K562 (cell line): ENCODE measurements at regions not wholly inside any gene's neighbourhood (a gene's known extent, or its start where the extent isn't known, plus 50 kb on each side); places are given as distances from the start of the nearest gene placed in this dataset.

ENCODE experiments used
- CHAMP1 ChIP-seq: fragments of 450-650 bp; IDR thresholded peaks from 2 replicates; pipeline ENCODE4 v1.6.1; 2016; ENCODE audit warnings: mild to moderate bottlenecking
- CREM ChIP-seq: IDR thresholded peaks from 2 replicates; pipeline ENCODE4 v1.6.1; 2014; ENCODE audit warnings: antibody characterized with exemption, low read depth
- FOXJ3 ChIP-seq: sonication (generic); formaldehyde crosslinking; IDR thresholded peaks from 2 replicates; pipeline ENCODE4 v1.4.0; 2020; ENCODE audit warnings: mild to moderate bottlenecking, missing genetic modification reagents
- MTA3 ChIP-seq: fragments of 450-650 bp; formaldehyde crosslinking; IDR thresholded peaks from 2 replicates; pipeline ENCODE4 v1.6.1; 2017; ENCODE audit warnings: mild to moderate bottlenecking, borderline replicate concordance
- PHB2 ChIP-seq: fragments of 450-650 bp; IDR thresholded peaks from 2 replicates; pipeline ENCODE4 v1.6.1; 2017; ENCODE audit warnings: low read depth
- PRDM10 ChIP-seq: fragments of 450-650 bp; IDR thresholded peaks from 2 replicates; pipeline ENCODE4 v1.6.1; 2018; ENCODE audit not compliant: partially characterized antibody
- RUNX1 ChIP-seq: sonication (generic); IDR thresholded peaks from 2 replicates; pipeline ENCODE4 v1.6.1; 2016; ENCODE audit warnings: antibody characterized with exemption, low read depth
- ZNF277 ChIP-seq: fragments of 250-450 bp; sonication (Bioruptor Pico); IDR thresholded peaks from 2 replicates; pipeline ENCODE4 v1.8.0; 2022; ENCODE audit warnings: inconsistent platforms, mild to moderate bottlenecking, moderate library complexity, borderline replicate concordance

GRCh38 chr18:24740829-24741228, 280.4 kb downstream of the HRH4 start (continued):
- no peak for TF ChIP-seq PRDM10
- TF ChIP-seq PHB2: no peak
- no peak for TF ChIP-seq ZNF277 (CRISPR knock-in tag)
- no peak for TF ChIP-seq RUNX1
- TF ChIP-seq FOXJ3: no peak
- TF ChIP-seq MTA3: no peak
- TF ChIP-seq CREM: no peak
- no peak for TF ChIP-seq CHAMP1
